Hematopoietic multipotent progenitor cell treated with erythropoietin and hydrocortisone succinate and interleukin-3 and kit ligand, for 4 days (in vitro differentiated cells): ENCODE measurements at regions not wholly inside any gene's neighbourhood (a gene's known extent, or its start where the extent isn't known, plus 50 kb on each side); places are given as distances from the start of the nearest gene placed in this dataset.

Source experiments
- DNase-seq: peaks from one replicate; pipeline ENCODE4 v3.0.0-alpha.2; 2015

GRCh38 chrX:22396408-22396807 lies 123.7 kb downstream of the CBLL2 start:
- no peak for DNase-seq

- DNase-seq, result no peak
Observed at GRCh38 chrX:22397566-22397965, 124.9 kb downstream of the CBLL2 start.

GRCh38 chrX:22399437-22400192 lies 126.9 kb downstream of the CBLL2 start:
- DNase-seq, result no peak

GRCh38 chrX:22404297-22404696 lies 131.6 kb downstream of the CBLL2 start:
- no peak for DNase-seq

GRCh38 chrX:22406201-22406737 lies 133.6 kb downstream of the CBLL2 start:
- no peak for DNase-seq

GRCh38 chrX:22409418-22409817 lies 136.7 kb downstream of the CBLL2 start:
- DNase-seq, result no peak

- no peak for DNase-seq
Observed at GRCh38 chrX:22424122-22424915, 151.6 kb downstream of the CBLL2 start.

- DNase-seq, result no peak
Observed at GRCh38 chrX:22424919-22425318, 152.2 kb downstream of the CBLL2 start.

GRCh38 chrX:22429704-22430103 lies 157.0 kb downstream of the CBLL2 start:
- DNase-seq, result no peak

GRCh38 chrX:22430701-22431100 lies 158.0 kb downstream of the CBLL2 start:
- no peak for DNase-seq

- DNase-seq, result no peak
Observed at GRCh38 chrX:22433292-22434070, 160.8 kb downstream of the CBLL2 start.

- DNase-seq, result no peak
Observed at GRCh38 chrX:22445880-22446279, 173.2 kb downstream of the CBLL2 start.

GRCh38 chrX:22462959-22463358 lies 190.2 kb downstream of the CBLL2 start:
- no peak for DNase-seq

GRCh38 chrX:22467571-22467970 lies 194.9 kb downstream of the CBLL2 start:
- peak; percentile 27 for DNase-seq

- DNase-seq, result no peak
Observed at GRCh38 chrX:22481436-22481835, 208.7 kb downstream of the CBLL2 start.

- DNase-seq, result peak; percentile 56
Observed at GRCh38 chrX:22486296-22486695, 213.6 kb downstream of the CBLL2 start.

GRCh38 chrX:22516893-22517292 lies 244.2 kb downstream of the CBLL2 start:
- no peak for DNase-seq

GRCh38 chrX:22520128-22520828 lies 247.6 kb downstream of the CBLL2 start:
- DNase-seq, result no peak

GRCh38 chrX:22526339-22526738 lies 253.6 kb downstream of the CBLL2 start:
- DNase-seq, result no peak

- no peak for DNase-seq
Observed at GRCh38 chrX:22527302-22527701, 254.6 kb downstream of the CBLL2 start.

- peak; percentile 16 for DNase-seq
Observed at GRCh38 chrX:22533898-22534297, 261.2 kb downstream of the CBLL2 start.

- no peak for DNase-seq
Observed at GRCh38 chrX:22534643-22535042, 261.9 kb downstream of the CBLL2 start.
